Tibial artery (tissue), 4 donors: ENCODE measurements at regions not wholly inside any gene's neighbourhood (a gene's known extent, or its start where the extent isn't known, plus 50 kb on each side); places are given as distances from the start of the nearest gene placed in this dataset.

Experiments used
- DNase-seq, 2 donors: peaks; one replicate each; pipeline ENCODE4 v3.0.0-alpha.2; 2019
- H3K27ac ChIP-seq, 2 donors: fragments of 200-600 bp; sonication (generic) in 1 of 2; 1 replicate in 1 of 2; 2 replicates in 1 of 2; pipeline ENCODE4 v1.5.1; 2018 to 2019; ENCODE audit warnings: mild to moderate bottlenecking in 1 of 2
- H3K27me3 ChIP-seq, 2 donors: fragments of 200-600 bp; sonication (generic) in 1 of 2; one replicate each; pipeline versions ENCODE4 v1.5.1 to v1.6.0; 2016 to 2019
- H3K36me3 ChIP-seq, 3 donors: fragments of 200-600 bp; sonication (generic) in 2 of 3; one replicate each; pipeline ENCODE4 v1.5.1; 2016 to 2019; ENCODE audit warnings: mild to moderate bottlenecking in 2 of 3
- H3K4me1 ChIP-seq, 4 donors: fragments of 200-600 bp; sonication (generic) in 2 of 4; 1 replicate in 3 of 4; 2 replicates in 1 of 4; pipeline ENCODE4 v1.5.1; 2016 to 2019
- H3K4me3 ChIP-seq, 2 donors: fragments of 200-600 bp; sonication (generic) in 1 of 2; 1 replicate in 1 of 2; 2 replicates in 1 of 2; pipeline ENCODE4 v1.5.1; 2018 to 2019; ENCODE audit warnings: mild to moderate bottlenecking in 2 of 2
- H3K9me3 ChIP-seq, 3 donors: fragments of 200-600 bp; sonication (generic) in 1 of 3; one replicate each; pipeline ENCODE4 v1.5.1; 2016 to 2019
- intact Hi-C: fragments of 100-400 bp; cut with DNase I; formaldehyde crosslinking; loops from one replicate; pipeline ENCODE4 v1.15.0; 2023; ENCODE audit warnings: low total_unique reads
- TF ChIP-seq, protein P1 (sequence below), 2 experiments: fragments of 200-600 bp in 1 of 2; fragments of 450-650 bp in 1 of 2; IDR thresholded peaks; one replicate each; pipeline ENCODE4 v1.5.1; 2017 to 2019; ENCODE audit warnings: antibody characterized with exemption in 2 of 2, mild to moderate bottlenecking in 1 of 2, moderate library complexity in 1 of 2

DNA sequence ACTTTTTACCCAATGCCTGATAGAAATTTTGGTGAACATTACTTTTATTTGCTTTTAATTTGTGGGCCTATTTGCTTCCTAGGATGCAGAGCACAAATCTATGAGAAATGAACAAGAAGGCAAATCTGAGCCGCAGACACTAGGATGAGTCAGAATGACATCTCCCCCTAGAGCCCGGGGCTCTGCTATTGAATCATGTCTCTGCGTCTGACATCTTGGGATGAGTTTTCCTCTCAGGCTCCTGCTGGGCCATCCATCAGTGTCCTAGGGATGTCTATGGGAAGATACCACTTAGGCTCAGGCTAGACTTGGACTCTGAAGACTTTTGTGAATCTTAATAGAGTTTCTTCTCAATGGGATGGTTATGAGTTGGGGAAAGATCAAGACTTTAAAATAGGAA lies 157.3 kb upstream of the MTPN start:
- intact Hi-C loops: no loop called here
- H3K27me3 ChIP-seq: peaks cover 0 to 3% of the 10 kb centered on the region in 2 donors
- H3K9me3 ChIP-seq: no peaks in the 10 kb centered on the region
- H3K36me3 ChIP-seq: no peaks in the 10 kb centered on the region
- no peak for DNase-seq
- H3K27ac ChIP-seq: no peak overlapping the region
- no peak overlapping the region for H3K4me3 ChIP-seq
- TF ChIP-seq, protein P1, sequence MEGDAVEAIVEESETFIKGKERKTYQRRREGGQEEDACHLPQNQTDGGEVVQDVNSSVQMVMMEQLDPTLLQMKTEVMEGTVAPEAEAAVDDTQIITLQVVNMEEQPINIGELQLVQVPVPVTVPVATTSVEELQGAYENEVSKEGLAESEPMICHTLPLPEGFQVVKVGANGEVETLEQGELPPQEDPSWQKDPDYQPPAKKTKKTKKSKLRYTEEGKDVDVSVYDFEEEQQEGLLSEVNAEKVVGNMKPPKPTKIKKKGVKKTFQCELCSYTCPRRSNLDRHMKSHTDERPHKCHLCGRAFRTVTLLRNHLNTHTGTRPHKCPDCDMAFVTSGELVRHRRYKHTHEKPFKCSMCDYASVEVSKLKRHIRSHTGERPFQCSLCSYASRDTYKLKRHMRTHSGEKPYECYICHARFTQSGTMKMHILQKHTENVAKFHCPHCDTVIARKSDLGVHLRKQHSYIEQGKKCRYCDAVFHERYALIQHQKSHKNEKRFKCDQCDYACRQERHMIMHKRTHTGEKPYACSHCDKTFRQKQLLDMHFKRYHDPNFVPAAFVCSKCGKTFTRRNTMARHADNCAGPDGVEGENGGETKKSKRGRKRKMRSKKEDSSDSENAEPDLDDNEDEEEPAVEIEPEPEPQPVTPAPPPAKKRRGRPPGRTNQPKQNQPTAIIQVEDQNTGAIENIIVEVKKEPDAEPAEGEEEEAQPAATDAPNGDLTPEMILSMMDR (IDR thresholded peaks at IDR 0.05): no peak
- H3K4me1 ChIP-seq: no peaks in the 10 kb centered on the region

DNA sequence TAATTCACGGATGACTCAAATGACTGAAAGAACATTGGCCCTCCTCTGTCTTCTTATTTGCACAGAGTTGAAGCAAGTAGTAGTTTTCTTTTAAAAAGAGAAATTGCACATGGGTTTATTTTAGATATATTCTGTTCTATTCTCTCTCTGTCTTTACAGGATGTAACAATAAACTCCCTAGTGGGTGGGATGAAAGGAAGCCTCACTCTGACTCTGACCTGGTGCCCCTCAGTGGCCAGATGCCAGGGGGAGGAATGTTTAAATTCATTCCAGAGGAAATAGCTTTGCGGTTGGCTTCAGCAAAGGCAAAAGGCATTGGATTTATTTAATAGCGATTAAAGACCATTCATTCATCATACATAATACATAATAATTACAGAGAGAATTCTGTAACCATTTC lies 156.4 kb upstream of the MTPN start:
- TF ChIP-seq, protein P1 (IDR thresholded peaks at IDR 0.05): no peak
- no peaks in the 10 kb centered on the region for H3K4me1 ChIP-seq
- no peaks in the 10 kb centered on the region for H3K9me3 ChIP-seq
- no peak overlapping the region for H3K4me3 ChIP-seq
- no peak for DNase-seq
- H3K27me3 ChIP-seq: peaks cover 0 to 3% of the 10 kb centered on the region in 2 donors
- no peak overlapping the region for H3K27ac ChIP-seq
- intact Hi-C loops: no loop called here
- H3K36me3 ChIP-seq: no peaks in the 10 kb centered on the region

DNA sequence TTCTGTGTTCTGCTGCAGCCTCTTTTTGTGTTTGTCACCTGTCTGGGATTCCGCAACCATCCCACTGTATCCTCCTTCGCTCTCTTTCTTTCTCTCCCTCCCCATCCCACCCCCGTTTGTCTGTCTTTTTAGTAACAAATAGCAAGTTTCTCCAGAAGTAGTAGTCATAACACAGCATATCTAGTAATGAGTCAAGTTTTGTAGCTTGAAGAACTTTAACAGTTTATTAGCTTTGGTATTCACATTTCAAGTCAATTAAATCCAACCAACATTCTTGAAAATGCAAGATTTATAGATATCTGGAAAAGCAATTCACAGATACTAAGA lies 154.1 kb upstream of the MTPN start:
- Histone ChIP-seq H3K9me3 (no peaks in the 10 kb centered on the region), H3K27ac (no peak overlapping the region), H3K36me3 (no peaks in the 10 kb centered on the region), H3K4me1 (no peaks in the 10 kb centered on the region), H3K27me3 (peaks cover 0 to 3% of the 10 kb centered on the region in 2 donors), H3K4me3 (no peak overlapping the region)
- intact Hi-C loops: no loop called here
- TF ChIP-seq, protein P1 (IDR thresholded peaks at IDR 0.05): no peak
- DNase-seq: no peak

DNA sequence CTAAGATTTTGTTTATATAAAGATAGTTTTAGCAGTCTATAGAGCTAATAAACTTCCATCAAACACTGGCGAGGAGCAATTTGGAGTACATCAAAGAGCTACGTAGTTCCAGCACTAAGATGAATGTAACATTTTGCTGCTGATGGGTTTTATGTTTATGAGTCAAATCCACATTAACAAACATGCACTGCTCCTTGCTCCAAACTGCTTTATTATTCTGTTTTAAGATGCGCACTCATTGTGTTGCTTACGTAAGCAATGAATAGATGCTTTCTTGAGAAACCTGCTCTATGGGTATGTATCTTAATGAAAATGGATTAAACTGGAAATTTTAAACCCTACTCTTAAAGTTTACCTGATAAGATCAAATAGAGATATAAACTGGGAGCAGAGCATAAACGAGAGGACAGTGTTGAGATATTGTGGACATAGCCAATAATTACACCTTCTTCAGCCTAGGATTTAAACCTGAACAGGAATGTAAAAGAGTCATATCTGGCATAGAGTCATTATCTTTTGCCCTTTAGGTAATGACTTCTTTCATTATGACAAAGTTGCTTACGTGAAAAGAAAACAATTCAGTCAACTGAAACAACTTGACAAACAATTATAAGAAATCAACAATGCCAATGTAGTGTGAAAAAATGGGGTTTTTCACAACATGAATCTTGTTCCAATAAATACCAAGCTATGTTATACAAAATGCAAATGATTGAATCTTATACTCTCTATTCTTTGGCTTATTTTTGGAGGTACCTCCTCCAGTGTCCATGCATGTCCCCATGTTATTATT lies 153.5 kb upstream of the MTPN start:
- Histone ChIP-seq H3K36me3 (no peaks in the 10 kb centered on the region), H3K9me3 (no peaks in the 10 kb centered on the region), H3K4me1 (no peaks in the 10 kb centered on the region), H3K27ac (no peak overlapping the region), H3K4me3 (no peak overlapping the region), H3K27me3 (peaks cover 0 to 3% of the 10 kb centered on the region in 2 donors)
- no peak for DNase-seq
- intact Hi-C loops: no loop called here
- TF ChIP-seq, protein P1 (IDR thresholded peaks at IDR 0.05): no peak

DNA sequence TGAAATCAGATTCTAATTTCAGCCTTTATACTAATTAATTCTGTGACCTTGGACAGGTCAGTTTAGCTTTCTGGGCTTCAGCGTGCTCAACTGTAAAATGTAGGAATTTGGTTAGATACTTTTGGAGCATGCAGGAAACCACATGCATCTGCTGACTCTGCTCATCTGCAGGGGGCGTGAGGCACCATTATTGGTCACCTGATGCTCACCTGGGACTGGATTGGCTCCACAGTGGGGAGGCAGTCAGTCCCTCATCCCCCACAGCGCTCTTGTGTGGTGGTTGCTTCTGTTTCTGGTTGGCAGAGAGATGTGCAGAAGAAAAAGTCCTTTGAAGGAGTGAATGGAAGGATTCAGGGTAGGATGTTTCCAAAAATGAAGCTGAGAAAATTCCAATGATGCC lies 150.9 kb upstream of the MTPN start:
- TF ChIP-seq, protein P1 (IDR thresholded peaks at IDR 0.05): no peak
- intact Hi-C loops: no loop called here
- Histone ChIP-seq H3K27me3 (peaks cover 0 to 1% of the 10 kb centered on the region in 2 donors), H3K4me1 (no peaks in the 10 kb centered on the region), H3K36me3 (no peaks in the 10 kb centered on the region), H3K9me3 (no peaks in the 10 kb centered on the region), H3K4me3 (no peak overlapping the region), H3K27ac (no peak overlapping the region)
- no peak for DNase-seq
